Stimulated activated CD8-positive, alpha-beta memory T cell treated with anti-CD3 and anti-CD28 coated beads, Interleukin-15, amount 100 ng/mL, for 24 hours (primary cell): ENCODE measurements at regions not wholly inside any gene's neighbourhood (a gene's known extent, or its start where the extent isn't known, plus 50 kb on each side); places are given as distances from the start of the nearest gene placed in this dataset.
"Not testable (repeated sequence)": the region's sequence is repeated elsewhere in the genome, so short reads cannot be mapped to it uniquely, and the experiment has no call there.

Source experiments
- DNase-seq: peaks from one replicate; pipeline ENCODE4 v3.0.0-alpha.2; 2020; ENCODE audit warnings: low read depth

DNA sequence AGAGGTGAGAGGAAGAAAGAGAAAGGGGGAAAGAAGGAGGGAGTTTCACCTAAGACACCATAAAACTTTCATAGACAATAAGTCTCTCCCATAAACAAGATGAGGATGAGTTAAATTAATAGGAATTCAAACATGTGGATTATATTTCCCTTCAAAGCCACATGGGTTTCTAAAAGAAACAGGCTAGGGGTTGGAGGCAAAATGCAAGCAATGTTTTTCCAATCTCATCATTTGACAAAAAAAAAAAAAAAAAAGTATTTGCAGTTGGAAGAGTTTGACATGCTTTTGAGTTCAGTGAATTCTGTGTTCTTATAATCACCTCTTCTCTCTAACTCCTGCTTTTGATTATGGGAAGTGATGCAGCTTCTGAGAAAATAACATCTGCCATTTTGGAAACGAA, 186.1 kb upstream of the ADRA1D start:
- no peak for DNase-seq

DNA sequence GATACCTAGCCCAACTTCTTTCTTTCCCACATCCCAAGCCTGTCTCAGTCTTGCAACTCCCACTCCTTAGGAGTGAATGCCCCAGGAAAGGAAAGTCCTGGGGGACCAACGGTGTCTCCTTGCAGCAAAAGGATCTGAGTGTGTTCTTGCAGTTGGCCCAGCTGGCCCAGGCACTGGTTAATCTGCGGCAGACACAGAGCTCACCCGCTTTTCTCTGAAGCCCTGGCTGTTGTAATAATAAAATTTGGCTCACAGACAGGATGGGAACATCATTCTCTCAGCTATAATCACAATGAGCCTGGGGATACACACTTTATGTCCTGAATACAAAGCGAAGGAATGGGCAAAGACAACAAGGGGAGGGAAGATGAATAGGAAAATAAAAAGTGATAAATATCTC, 185.6 kb upstream of the ADRA1D start:
- no peak for DNase-seq

DNA sequence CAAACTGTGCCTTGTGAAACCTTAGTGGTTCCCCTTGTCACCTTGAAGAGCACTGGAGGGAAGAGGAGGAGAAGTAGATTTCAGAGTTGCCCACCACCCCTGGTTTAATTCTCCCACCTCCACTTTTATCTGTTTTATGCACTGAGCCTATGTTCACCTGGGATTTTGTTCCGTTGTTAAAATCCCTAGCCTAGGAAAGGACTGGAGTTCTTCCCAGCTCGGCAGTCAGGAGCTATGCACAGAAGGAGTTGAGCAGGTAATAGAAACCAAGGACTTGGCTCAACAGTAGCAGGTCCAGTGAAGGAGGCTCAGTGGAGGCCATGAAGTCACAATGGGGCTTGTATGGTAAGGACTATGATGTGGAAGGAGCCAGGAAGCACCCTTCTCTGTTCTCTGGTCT, 182.4 kb upstream of the ADRA1D start:
- no peak for DNase-seq

DNA sequence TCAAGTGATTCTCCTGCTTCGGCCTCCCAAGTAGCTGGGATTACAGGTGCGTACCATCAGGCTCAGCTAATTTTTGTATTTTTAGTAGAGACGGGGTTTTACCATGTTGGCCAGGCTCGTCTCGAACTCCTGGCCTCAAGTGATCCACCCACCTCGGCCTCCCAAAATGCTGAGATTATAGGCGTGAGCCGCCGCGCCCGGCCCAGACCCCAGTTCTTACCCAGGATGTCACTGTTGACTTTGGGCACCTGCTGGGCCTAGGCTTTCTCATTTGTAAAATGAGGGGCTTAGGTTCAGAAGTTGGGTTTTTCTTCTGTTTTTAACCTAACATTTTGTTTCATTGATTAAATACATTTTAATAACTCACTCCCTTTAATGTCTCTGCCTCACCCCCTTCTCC, 181.7 kb upstream of the ADRA1D start:
- DNase-seq: not testable (repeated sequence)

DNA sequence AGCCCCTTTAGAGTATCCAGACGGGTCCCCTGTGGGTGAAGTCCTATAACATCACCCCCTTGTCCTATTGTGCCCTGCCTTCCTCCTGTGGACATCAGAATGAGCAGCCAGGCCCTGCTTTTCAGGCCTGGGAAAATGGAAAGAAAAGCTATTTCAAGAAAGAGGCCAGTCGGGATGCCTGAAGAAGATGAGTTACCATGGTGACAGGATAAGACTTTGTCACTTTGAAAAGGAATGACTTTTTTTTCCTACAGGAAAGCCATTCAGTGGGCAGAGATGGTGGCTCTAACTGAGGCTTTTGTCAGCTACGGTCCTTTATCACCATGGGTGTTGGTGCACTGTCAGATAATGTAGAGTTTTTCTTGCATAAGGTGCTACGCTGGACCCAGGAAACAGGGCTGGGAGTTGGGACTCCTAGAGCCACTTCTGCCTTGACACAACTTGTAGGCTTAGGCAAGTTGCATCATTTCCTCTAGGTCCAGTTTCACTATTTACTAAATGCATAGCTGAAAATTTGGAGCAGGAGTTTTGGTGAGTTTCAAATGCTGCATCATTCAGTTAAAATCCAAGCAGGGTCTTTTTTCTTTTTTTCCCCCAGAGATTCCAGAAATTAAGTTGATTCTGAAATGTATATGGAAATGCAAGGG, 179.0 kb upstream of the ADRA1D start:
- DNase-seq: no peak

DNA sequence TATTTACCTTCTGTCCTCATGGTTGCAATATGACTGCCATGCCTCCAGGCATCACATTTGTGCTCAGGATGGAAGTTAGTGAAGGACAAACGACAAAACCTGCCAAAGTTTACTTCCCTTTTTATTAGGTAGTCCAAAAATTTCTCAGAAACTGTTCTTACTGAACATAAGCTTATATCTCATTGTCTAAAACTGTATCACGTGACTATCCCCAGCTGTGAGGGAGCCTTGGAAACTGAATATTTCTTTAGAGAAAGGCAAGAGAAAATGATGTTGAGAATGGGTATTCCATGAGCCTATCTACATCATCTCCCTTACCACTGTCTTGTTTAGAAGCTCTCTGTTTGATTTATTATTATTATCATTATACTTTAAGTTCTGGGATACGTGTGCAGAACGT, 169.1 kb upstream of the ADRA1D start:
- no peak for DNase-seq

DNA sequence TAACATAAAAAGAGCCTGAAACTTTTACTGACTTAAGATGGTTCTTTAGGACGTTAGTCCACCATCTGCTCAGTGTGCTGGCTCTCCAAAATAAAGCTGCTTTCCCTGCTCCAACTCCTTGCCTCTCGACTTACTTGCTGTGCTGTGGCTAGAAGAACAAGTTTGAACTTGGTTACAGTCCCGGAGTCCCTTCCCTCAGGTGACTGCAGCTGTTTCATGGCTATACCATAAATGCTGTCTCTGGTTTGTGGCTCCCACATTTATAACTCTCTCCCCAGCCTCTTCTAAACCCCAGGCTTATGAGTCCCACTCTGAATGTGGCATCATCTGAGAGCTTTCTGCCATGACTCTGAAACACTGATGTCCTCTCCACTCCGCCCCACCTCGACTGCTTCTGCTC, 166.2 kb upstream of the ADRA1D start:
- DNase-seq: no peak

DNA sequence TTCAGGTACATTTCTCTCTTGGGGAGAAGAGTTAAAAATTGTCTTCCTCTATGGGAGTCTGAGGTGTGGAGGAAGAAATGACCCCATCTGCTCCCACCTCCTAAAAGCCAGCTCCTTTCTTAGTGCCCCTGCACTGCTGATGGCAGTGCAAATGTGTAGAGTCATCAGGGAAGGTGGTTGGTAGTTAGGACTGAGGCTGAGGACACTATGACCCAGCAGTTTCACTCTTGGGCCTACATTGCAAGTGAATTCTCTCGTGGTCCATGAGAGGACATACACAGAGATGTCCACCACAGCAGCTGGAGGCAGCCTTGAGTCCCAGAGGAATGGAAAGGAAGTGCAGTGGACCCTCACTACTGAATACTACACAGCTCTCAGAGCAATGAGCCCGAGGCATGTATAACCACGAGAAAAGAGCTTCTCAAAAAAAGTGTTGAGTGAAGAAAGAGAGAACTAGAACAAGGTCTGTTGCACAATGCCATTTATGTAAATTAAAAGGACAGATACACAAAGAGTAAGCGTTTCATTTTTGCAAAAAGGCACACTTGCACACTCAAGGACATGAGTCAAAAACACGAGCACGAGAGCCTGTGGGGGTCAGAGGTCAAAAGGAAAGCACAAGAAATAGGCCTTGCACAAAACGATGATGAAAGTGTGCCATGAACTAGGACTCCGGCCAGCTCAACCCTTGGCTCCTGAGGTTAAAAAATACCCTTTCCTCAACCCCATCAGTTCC, 164.4 kb upstream of the ADRA1D start:
- no peak for DNase-seq

DNA sequence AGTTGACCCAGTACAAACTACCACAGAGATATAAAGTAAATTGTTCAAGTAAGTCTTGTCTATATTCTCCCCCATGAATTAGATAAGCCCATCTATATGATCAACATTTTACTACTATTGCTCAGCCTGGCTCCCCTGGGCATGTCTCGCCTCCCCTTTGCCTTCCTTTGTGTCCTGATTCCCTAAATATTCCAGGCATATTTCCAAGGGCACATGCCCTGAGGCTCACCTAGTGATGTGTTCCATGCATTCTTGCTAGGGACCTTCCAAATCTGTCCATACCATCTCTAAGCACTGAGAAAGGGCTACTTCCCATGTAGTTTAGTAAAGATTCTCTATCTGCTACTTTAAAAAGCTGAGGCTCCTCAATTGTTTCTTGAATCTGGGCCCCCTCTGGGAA, 163.1 kb upstream of the ADRA1D start:
- DNase-seq: no peak

DNA sequence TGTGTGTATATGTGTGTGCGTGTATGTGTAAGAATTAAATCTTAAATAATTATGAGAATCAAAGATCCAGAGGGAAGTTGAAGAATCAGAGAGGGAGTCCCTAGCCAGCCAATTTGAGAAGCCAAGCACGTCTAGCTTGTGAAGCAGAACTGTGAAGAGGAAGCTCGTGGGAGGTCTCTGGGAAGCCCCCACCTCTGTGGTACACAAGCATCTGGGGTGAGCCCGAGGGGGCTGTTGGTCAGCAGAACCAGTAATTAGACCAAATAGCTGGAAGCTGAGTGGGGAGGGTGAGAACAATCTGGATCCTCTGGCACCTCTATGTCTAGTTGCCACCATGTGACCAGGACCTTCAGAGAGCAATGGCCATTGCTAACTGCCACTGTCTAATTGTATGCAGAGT, 162.7 kb upstream of the ADRA1D start:
- no peak for DNase-seq

DNA sequence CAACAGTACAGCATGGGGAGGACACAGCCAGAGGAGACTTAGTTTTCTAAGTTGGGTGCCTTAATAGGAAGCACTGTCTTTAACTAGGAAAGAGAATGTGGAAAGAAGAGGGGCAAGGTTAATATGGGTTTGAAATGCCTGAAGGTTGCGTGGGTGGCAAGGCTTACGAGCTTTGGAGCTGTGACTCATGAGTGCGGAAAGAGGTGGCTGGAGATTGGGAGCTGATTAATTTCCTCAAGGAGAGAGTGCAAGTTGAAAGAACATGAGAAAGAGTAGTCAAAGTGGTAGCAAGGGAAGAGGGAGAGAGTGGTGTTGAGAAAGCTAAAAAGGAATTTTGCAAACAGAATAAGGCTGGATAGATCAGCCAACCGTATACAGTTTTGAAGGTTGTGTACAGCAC, 157.5 kb upstream of the ADRA1D start:
- no peak for DNase-seq

DNA sequence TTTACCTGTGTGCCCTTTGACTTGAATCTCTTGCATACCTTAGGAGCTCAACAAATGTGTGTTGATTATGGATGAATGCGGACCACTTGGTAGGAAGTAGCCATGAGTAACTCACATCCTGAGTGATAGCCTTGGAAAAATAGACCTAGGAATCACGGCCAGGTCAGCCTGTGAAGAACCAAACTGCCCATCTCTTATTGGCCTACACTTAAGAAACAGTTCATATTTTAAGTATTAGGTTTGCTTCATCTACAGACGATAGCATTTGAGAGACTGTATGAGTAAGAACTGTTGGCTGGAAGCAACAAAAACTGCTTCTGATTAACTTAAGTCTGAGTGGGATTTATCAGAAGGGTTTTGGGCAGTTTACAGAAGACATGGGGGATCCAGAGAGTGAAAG, 152.5 kb upstream of the ADRA1D start:
- DNase-seq: no peak

DNA sequence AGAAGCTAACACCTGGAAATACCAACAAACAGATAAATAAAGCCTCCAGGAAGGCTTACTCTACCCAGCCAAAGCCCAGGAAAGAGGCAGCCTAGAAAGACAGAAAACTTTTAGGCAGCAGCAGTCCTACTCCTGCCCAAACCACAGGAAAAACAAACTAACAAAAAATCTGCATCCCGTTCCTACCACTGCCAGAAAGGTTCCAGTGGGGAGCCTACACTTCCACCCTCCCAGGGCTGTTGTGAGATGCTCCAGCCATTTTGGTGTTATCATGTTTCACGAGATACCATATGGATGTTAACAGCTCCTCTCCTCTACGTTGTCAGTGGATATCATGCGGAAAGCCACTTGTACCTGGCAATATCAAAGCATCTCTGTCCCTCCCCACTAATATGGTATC, 135.9 kb upstream of the ADRA1D start:
- DNase-seq: no peak

DNA sequence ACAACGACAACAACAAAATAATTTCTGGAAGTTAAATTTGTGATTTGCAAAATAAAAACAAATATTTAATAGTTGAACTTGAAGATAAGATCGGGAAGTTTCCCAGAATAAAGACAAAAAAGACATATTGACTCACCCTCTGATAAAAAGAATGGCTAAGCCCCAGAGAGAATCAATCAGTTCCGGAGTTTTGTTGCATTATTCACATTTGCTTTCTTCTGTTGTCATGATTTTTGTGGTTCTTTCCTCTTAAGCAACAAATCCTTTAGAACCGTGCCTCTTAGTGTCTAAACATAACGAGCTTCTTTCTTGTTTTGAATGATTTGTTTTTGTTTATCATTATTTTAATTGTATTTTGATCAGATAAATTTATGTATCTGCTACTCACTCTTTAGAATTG, 134.9 kb upstream of the ADRA1D start:
- DNase-seq: no peak

DNA sequence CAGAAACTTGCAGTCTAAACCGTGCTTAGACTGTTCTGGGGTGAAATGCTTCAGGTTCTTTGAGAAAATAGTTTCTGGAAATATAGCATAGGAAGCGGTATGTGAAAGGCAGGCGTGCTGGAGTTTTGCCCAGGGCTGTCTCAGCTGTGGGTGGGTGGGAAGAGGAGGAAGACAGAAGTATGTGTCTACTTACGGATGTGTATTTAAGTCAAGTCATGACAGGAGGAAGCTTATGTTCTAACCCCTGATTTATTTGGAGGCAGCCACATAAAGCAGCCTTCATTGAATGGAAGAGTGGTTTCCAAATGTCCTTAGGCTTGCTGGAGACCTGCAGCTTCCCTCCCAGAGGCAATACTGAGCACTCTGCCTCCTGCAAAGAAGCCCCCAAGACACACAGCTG, 126.8 kb upstream of the ADRA1D start:
- no peak for DNase-seq

DNA sequence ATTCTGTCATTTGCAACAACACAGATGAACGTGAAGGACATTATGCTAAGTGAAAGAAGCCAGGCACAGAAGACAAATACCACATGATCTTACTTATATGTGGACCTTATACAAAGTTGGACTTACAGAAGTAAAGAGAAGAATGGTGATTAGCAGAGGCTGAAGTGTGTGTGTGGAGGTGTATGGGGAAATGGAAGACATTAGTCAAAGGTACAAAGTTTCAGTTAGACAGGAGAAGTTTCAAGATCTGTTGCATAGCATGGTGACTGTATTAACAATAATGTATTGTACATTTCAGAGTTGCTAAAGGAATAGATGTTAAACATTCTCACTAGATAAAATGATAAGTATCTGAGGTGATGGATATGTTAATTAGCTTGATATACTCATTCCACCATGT, 124.4 kb upstream of the ADRA1D start:
- DNase-seq: no peak

DNA sequence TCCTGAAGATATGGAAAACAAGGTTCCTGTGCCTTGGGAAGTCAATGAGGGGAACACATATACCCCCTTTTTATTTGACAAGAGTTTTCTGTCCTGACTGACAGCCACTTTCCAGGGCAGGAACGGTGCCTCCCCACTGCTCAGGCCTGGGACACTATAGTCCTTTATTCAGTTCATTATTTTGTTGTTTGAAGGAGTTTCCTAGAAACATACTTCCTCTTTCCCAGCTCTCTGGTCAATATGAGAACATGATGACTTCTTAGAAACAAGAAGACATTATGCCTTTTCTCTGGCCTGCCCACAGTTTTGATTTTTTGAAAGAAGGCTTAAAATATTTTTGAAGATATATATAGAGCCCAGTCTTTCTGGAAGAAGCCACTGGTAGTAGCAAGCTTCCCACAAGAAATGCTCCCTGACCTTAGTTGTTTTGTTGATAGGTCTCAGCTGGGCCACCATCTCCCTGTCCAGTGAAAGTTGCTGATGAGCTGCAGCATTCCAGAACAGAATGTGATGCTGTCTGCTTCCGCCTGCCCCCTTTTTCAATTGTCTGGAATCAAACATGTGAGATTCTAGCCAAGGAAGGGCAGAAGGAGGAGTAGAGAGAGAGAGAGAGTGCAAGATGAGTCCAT, 122.7 kb upstream of the ADRA1D start:
- no peak for DNase-seq

DNA sequence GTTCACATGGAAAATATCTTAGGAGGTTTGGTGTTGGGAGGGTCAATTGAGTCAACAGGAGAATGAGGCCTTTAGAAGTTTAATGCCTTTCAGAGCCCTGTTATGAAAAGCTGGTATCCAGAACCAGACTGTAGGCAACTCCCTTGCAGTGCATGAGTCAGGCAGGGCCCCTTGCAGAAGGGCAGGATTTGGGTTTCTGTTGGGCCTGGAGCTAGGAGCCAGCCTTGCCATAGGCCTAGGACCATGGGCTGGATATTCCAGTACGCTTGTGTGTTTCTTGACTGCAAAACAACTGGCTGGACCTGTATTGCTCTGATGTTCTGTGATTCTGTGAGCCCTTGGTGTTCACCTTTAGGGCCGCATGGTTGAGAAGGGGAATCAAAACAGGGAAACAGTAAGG, 121.8 kb upstream of the ADRA1D start:
- no peak for DNase-seq

DNA sequence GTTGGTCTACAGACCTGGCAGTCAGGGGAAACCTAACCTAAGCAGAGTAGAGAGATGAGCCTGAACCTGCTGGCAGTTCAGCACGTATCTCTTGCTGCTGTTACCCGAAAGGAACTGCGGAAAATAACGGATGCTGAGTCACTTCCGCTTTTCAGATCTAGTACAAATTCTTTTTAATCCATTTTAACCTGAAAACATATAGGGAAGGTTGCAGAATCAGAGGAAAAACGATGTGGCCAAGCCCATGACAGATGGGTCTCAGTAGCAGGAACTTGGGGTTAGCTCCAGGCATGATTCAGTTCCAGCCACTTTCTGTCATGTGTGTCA, 120.7 kb upstream of the ADRA1D start:
- DNase-seq: no peak

DNA sequence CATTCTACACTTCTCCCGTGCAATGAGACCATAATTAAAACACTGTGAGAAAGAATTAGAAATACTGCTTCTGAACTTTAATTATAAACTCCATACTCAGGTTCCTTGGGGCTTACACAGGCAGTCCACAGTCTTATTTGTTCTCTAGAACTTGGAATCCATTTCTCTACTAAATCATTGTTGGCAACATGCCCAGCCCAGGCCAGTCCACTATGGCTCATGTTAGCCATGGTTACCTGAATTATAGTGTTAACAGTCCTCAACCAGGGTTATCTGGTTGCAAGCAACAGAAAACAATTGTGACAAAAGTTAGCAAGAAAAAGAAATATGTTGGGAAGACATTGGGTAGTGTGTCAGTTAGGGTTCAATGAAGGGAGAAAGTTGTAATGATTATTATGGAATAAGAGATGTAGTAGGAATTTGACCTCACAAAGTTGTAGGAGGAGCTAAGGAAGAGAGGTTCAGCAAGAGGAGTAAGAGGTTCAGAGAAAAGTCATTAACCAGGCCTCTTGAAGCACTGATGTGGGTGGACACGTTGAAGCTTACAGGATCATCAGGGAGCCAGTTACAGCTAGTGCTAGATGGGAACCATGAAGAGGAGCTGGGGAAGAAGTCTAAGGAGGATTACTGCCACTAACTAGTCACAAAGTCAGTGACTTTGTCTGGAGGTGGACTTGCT, 120.2 kb upstream of the ADRA1D start:
- no peak for DNase-seq

DNA sequence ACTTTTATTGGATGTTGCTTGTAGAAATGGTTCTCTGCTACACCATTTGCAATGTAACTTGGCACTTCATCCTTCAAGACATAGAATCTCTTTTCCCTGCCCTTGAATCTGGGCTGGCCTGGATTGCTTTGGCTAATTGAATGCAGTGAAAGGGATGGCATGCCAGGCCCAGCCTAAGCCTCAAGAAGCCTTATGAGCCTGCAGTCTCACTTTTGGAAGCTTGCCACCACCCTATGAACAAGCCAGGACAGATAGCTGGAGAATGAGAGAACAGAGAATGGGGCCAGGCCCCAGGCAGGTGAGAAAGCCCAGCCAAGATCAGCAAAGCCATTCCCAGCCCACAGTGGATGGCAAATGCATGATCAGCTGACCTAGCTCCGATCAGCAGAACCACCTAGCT, 117.0 kb upstream of the ADRA1D start:
- DNase-seq: no peak

DNA sequence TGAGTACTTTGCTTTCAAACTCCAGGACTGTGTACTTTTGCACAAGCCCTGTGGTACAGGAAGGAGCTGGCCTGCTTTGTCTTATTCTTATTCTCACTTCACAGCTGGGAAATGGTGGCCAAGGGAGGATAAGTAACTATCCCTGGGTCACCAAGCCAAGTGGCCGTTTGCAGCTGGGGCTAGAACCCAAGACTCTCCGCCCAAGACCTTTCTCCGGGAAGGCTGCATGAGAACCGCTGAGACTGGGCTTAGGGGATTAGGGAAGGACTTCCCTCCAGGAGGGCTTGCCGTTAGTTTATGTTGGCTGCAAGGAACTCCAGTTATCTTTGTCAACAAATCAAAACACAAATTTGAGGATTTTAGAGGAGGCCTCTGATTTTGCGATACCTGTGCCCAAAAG, 109.5 kb upstream of the ADRA1D start:
- no peak for DNase-seq

DNA sequence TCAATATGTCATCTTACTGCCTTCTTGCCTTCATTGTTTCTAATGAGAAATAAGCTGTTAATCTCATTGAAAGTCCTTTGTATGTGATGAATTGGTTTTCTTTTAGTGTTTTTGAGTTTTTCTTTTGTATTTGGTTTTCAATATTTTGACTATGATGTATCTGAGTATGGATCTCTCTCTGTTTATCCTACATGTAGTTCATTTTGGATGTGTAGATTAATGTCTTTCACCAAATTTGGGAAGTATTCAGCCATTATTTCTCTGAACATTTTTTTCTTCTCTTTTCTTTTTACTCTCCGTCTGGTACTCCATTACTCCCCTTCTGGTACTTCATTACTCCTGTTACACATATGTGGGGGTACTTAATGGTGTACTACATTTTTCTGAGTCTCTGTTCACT, 103.3 kb upstream of the ADRA1D start:
- DNase-seq: no peak
